ENCODE measurements at regions not wholly inside any gene's neighbourhood (a gene's known extent, or its start where the extent isn't known, plus 50 kb on each side); places are given as distances from the start of the nearest gene placed in this dataset.

DNA sequence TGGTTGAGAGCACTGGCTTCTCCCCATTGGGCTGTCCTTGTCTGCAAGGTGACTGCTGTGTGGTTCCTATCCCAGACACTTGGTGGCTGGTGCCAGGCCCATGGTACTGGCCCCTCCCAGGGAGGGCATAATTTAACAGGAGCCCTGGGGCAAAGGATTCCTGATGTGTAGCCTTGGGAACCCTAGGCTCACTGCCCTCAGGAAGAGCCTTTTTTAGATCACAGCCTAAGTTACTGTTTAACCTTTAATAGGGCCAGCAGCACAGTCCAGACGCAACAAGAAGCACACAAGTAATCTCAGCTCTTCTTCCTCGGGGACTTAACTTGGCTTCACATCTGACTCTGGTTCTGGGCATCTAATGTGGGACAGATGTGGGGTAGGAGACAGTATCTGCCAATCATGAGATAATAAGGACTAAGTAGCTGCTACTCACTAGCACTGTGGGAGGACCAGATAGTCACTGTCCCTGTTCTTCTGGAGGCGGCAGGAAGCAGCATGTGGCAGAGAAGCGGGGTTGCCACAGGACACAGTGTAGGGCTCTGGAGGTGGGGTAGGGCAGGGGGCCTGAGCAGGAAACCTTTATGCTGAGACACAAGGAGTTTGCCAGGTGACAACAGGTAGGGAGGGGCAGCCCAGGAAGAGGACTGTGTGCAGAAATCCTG is 136.3 kb downstream of the TMEM17 start:
- no peak for DNase-seq (ENCODE audit: low read depth)

DNA sequence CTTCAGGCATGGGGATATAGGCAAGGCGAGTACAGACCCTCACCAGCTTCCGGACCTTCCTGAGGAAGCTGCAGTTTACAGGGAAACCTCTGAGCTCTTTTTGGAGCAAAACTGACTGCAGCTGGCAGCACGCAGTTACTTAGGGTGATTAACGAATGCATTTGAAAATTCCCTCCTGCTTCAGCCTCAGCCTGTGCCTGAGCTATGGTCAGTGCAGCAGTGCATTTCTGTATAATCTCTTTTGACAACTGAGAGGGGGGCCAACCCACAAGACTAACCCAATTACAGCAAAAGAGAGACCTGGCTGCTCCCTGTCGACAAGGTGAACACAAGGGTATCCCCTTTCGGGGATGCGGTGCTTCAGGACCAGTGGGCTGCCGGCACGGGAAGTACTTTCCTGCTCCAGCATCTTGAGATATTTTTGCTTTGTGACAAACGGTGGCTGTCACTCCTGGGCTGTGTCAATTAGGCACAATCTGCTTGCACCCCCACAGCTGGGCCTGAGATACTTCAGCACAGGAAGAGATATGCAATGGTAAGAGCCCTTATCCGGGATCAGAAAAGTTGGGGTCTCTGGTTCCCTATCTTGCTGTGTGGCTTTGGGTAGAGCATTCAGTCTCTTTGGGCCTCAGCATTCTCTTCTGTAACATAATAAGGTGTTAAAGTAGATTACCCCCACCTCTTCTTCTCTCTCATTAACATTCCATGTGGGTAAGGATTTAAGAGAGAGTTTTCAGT is 141.0 kb downstream of the TMEM17 start:
- DNase-seq (ENCODE audit: low read depth): no peak

DNA sequence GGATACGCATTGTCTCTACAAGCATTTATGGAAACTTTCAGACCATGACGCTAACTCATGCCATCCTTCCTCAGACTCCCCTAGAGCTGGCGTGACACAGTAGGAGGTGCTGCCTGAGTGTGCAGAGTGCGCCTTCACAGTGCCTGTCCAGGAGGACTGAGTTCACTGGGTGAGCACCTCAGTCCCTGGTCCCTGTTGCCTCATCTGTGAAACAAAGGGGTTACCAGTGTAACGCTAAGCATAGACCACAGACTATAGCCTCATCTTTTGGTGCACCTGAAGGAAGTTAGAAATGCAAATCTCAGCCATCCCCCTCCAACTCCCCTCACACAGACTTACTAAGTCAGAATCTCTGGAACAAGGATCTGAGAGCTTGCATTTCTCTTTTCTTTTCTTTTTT is 142.8 kb downstream of the TMEM17 start:
- no peak for DNase-seq (ENCODE audit: low read depth)

DNA sequence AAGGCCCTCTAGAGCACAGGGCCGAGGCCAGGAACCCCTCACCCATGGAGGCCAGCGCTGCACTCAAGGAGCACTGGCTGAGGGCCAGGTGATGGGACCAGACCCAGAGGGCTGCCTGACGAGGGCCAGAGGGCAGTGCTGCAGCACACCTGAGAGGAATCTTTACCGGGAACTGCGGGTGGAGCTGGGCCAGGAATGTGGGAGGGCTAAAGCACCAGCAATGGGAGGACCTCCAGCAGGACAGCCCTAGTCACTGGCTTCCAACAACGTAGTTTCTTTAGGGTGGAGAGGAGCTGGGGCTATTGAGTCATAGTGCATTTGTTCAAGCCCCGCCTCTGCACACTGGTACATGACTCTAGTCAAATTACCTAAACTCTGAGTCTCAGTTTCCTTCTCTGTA is 143.4 kb downstream of the TMEM17 start:
- DNase-seq (ENCODE audit: low read depth): no peak

DNA sequence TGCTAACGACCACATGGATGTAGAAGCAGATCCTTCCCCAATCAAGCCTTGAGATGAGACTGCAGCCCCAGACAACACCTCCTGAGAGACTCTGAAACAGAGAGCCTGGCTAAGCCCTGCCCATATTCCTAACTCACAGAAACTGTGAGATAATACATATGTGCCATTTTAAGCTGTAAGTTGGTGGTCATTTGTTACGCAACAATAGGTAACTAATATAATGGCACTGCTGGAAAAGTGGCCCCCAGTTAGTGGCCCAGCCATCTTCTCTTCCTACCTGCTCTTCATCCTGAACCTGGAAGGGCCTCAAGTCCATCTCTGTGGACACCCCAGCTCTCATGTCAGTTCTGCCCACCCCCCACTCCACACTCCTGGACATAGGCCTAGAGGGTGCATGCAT is 144.0 kb downstream of the TMEM17 start:
- DNase-seq (ENCODE audit: low read depth): no peak

DNA sequence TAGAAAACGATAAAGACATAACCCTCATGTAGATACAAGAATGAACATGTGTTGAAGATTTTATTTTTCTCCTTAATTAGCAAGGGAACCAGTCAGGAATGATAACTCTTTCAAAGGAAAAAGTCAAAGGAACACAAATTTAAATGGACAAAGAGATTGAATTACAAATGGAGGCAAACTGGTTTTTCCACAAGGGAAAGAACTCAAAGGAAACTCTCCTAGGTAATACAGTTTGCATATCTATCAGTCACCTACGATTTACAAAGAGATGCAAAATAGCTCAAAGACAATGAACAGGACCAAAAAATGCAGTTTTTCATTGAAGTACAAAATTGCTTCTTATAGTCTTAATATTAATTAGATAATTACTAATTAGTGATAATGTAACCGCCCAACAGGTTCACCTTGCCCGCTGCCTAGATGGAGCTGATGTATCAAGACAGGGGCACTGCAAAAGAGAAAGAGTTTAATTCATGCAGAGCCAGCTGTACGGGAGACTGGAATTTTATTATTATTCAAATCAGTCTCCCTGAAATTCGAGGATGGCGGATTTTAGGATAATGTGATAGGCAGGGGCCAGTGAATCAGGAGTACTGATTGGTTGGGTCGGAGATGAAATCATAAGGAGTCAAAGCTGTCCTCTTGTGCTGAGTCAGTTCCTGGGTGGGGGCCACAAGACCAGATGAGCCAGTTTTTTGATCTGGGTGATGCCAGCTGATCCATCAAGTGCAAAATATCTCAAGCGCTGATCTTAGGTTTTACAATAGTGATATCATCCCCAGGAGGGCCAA is 151.0 kb downstream of the TMEM17 start:
- DNase-seq (ENCODE audit: low read depth): no peak

DNA sequence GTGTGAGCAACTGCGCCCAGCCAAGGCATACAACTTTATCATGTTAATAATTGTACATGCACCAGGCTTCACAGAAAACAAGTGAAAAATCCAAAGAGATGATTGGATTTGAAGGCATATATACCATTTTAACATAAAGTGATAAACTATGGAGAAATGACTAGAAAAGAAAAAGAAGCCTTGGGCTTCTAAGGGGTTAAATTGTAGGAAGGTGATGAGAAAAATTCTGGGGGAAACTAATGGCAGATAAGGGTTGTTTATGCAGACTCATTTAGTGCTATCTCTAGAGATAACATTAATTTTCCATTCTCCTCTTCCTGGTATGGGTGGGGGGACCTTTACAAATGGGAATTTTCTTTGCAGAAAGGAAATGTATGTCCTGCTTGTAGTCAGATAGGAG is 154.0 kb downstream of the TMEM17 start:
- no peak for DNase-seq (ENCODE audit: low read depth)

DNA sequence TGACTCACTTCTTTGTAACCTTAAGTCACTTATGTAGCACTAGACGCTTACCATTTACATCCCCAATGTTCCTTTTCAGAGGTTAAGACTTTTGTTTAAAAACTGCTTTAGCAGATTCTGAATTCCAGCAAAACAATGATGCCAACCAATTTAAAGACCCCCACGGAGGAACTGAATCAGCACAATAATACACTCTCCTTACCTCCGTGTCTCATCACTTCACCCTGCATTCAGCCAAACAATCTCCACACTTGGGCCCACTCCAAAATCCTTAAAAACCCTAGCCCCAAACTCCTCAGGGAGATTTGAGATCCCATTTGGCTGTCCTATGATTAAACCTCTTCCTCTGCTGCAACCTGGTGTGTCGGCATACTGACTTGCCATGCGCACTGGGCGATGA is 153.9 kb downstream of the B3GNT2 start:
- DNase-seq (ENCODE audit: low read depth): no peak

DNA sequence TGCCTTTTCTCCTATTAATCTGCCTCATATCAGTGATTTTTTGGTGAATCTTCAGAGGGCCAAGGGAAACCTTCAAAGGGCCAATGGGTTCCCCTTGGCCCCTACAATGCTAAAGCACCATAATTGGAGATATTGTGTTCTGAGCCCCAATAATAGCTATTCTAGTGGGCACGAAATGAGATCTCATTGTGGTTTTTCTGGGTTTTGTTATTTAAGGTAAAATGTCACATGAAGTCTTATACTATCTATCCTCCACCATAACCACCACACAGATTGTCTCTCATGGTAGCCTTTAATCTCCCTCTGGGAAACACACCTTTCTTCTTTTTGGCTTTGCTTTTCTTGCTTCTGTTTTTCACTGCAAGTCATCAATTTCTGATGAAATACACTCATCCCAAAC is 152.8 kb downstream of the B3GNT2 start:
- no peak for DNase-seq (ENCODE audit: low read depth)

DNA sequence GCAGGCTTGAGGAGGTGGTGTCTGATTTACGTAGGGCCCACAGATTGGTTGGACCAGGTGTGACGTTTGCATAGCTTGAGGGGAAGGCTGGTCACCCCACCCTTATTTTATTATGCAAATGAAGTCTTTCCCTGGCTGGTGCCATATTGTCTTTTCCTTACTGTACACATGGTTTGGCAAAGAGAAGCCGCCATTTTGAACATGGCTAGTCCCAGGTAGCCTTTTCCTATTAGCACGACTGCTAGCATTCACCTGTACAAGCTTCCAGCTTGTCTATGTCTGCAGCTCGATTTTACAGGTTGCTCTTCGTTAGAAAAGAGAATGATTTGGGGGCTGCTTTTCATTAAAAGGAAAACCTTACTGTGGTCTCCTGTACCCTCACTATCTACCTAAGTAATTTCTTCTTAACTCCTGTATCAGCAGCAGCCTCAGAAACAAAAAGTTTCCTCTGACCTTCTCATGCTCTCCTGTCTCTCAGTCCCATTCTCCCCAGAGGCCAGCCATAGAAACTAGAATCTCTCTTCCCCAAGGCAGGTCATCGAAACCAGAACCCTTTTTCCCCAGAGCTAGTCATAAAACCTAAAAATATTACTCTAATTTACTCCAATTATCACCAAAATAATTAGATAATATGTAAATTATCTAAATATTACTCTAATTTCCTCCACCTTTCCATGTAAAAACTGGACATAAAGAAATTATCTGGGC is 151.8 kb downstream of the B3GNT2 start:
- DNase-seq (ENCODE audit: low read depth): no peak

DNA sequence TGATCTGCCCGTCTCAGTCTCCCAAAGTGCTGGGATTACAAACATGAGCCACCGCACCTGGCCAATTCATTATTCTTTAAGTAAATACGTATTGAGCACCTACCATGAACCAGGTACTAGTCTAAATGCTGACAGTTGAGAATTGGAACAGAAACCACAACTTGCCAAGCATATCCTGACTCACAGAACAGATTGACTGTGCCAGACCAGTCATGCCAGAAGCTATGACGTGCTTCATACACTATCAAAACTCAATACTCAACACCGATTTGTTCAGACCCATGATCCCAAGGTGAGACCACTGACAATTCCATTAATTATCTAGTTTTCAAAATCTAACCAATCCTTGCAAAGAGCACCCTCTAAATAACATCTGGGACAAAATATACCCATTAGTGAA is 148.6 kb downstream of the B3GNT2 start:
- no peak for DNase-seq (ENCODE audit: low read depth)

DNA sequence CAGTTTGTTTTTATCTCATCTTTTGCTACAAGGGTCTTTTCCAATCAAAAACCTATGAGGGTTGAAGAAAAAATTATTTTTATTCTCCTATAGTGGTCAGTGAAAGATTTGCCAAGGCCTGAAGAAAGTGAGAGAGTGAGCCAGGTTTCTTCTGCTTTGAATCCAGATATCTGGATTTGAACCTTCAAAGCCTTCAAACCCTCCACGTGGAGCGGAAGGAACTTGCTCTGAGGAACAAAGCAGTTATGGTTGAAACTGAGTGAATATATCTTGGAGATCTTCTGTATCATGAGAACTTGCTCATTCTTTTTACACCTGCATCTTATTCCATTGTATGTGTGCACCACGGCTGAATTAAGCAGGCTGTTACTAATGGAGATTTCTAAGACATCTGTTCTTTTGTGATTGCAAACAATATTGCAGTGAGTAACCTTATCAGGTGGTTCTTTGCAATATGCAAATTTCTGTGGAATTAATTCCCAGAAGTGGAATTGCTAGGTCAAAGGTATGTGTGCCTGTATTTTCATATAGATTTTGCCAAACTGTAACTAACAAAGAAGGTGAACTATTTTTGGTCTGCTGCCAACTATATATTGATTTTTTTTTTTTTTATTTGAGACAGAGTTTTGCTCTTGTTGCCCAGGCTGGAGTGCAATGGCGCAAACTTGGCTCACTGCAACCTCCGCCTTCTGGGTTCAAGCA is 147.9 kb downstream of the B3GNT2 start:
- no peak for DNase-seq (ENCODE audit: low read depth)

DNA sequence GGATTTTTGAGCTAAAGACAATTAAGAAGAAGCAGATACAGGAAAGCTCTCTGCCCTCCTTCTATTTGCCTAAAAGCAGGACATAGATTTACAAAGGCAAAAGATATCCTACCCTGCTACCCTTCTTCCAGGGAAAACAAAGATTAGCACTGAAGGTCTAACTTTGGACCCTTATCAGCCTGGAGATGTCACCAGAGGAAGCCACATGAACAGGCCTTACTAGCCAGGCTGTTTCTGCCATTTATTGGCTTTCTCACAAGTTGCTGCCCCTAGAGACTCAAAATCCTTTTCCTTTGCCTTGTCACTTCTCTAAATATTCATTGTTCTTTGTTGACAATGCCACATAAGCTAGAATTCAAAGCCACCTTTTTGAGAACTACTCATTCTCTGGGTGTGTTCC is 147.3 kb downstream of the B3GNT2 start:
- DNase-seq (ENCODE audit: low read depth): no peak

DNA sequence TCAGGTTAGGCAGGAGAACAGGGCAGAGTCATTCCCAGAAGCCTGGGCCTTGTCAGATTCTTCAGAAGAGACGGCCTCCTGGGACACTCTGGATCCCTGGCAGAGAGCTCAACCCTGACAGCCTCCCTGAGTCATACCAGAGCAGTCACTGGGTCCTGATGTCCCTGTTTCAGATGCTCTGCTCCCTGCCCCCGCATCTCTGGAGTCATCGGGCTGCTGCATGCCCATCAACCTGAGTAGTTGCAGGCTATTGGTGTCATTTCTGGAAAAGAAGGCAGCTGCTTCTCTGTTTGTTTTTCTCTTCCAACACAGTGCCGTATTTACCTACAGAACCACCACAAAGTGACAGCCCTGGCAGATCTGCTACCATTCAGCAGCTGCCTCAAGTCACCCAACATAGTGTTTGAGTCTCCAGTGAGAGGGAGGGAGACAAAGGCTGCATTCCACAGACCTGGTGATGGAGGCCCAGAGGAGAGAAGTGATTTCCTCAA is 145.1 kb downstream of the B3GNT2 start:
- no peak for DNase-seq (ENCODE audit: low read depth)

DNA sequence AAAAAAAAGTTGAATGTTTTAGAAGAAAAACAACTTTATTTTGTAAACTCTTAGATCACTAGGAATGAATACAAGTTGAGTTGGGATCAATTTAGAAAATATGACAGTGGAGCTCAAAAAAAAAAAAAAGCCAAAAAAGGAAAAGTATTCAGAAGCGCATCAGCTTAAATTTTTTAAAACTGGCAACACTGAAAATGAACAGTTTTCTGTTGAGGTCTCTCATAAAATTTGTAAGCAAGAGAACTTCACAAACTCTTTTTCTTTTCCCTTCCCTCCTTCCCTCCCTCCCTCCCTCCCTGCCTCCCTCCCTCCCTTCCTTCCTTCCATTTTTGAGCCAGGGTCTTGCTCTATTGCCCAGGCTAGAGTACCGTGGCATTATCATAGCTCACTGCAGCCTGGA is 143.9 kb downstream of the B3GNT2 start:
- no peak for DNase-seq (ENCODE audit: low read depth)

DNA sequence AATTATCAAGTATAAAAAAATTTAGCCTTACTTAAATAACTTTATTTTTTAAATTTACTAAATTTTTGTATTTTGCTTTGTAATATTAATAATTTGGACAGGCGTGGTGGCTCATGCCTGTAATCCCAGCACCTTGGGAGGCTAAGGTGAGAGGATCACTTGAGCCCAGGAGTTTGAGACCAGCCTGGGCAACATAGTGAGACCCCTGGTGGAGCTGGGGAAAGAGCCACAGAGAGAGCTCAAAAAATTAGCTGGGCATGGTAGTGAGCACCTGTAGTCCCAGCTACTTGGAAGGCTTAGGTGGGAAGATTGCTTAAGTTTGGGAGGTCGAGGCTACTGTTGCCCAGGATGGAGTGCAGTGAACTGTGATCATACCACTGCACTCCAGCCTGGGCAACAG is 143.5 kb downstream of the B3GNT2 start:
- no peak for DNase-seq (ENCODE audit: low read depth)

DNA sequence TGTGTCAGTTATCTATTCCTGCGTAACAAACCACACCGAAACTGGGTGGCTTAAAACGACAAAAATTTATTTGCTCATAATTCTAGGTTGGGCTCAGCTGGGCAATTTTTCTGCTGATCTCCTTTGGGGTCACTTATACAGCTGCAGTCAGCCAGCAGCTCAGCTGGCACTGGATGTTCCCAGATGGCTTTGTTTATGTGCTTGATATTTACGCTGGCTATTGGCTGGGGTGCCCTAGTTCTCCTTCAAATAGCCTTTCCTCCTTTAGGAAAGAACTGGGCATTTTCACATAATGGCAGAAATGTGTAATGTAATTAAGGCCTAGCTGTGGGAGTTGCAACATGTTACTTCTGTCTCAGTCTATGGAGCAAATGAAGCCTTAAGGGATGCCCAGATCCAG is 142.2 kb downstream of the B3GNT2 start:
- no peak for DNase-seq (ENCODE audit: low read depth)

DNA sequence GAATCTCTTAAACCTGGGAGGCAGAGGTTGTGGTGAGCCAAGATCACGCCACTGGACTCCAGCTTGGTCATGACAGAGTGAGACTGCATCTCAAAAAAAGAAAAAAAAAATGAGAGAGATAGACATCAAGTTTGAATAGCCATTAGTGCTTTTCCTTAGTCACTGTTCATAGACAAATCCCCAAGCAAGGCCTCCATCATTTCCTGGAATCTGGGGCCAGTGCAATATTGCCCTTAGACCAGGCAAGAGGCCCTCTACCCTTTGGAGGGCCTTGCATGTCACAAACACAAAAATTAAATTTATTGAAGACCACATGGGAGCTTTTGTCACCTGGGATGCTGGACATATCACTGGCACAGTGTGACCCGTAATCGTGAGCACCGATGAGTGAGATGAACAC is 141.5 kb downstream of the B3GNT2 start:
- no peak for DNase-seq (ENCODE audit: low read depth)

DNA sequence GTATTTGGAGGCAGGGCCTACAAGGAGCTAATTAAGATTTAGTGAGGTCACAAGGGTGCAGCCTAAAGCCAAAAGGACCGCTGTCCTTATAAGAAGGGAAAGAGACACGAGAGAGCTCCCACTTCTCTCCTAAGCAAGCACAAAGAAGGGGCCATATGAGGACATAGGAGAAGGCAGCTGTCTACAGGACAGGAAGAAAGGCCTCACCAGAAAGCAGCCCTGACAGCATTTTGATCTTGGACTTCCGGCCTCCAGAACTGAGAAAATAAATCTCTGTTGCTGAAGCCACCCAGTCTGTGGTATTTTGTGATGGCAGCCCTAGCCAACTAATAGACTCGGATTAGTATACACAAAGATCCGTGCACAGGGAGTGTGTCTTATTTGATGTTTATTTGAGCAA is 139.7 kb downstream of the B3GNT2 start:
- no peak for DNase-seq (ENCODE audit: low read depth)

DNA sequence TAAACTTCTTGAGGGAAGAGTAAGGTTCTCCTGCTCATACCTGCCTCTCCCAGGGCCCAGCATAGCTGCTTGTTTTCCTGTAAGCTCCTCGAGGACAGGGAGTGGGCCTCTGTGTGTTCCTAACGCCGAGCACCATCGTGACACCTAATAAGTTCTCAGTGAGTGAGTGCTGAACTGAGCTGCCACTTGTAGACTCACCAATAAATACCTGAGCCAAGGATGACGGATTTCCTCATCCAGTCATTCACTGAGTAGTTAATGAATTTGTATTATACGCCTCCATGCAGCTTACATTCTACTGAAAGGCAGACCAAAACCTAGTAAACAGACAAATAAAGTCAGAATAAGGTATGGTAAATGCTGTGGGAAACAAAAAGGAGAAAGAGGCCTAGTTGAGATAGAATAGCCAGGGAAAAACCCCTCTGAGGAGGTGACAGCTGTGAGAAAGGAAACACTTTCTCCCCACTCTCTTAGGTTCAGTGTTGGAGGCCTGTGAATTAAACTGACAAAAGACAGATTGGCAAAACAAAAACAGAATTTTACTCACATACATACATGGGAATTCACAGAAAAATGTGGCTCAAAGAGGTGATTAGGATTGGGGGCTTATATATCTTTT is 138.6 kb downstream of the B3GNT2 start:
- no peak for DNase-seq (ENCODE audit: low read depth)

DNA sequence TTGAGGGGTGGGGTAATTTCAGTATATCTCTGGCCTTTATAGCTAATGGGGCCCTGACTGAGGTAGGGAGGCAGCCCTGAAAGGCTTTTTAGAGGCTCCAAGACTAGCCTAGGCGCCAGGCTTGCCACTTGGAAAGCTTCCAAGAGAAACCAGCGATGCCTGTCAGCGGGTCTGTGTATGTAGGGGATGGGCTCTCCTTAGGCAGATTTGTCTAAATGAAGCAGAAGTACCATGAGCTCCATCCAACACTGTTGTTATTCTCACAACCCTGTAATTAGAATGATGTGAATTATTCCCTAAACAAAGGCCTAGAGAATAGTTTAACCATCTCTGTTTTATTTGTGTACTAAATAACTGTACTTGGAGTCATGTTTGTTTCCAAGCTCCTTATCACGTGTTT is 138.1 kb downstream of the B3GNT2 start:
- no peak for DNase-seq (ENCODE audit: low read depth)

All from activated T-helper 1 cell treated with Interleukin-2 at 50 U/mL for 16 hours (primary cell).